ENCODE measurements at regions not wholly inside any gene's neighbourhood (a gene's known extent, or its start where the extent isn't known, plus 50 kb on each side); places are given as distances from the start of the nearest gene placed in this dataset.
"Not testable (repeated sequence)": the region's sequence is repeated elsewhere in the genome, so short reads cannot be mapped to it uniquely, and the experiment has no call there.

DNA sequence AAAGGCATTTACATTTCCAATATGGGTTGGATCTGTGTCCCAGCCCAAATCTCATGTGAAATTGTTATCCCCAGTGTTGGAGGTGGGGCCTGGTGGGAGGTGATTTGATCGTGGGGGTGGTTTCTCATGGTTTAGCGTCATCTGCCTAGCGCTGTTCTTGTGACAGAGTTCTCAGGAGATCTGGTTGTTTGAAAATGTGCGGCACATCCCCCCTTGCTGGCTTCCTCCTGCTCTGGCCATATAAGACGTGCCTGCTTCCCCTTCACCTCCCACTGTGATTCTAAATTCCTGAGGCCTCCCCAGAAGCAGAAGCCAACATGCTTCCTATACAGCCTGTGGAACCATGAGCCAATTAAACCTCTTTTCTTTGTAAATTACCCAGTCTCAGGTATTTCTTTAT lies 126.2 kb upstream of the FNDC3A start:
- no peak for DNase-seq

DNA sequence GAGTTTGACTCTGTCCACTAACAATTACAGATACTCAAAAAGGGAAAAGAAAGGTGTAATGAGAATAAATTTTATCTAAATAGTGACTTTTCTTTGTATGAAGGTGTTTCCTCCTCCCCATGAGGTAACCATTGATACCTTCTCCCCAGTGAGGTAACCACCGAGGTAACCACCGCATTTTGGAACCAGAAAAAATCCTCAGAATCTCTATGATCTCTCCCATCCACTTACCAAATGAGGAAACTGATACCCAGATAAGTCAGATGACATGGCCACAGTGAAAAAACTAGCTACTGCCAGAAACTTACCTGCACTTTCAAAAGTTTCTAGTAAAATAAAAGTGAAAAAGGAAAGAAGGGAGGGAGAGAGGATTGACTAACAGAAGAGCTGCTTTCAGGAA lies 124.0 kb upstream of the FNDC3A start:
- no peak for DNase-seq

DNA sequence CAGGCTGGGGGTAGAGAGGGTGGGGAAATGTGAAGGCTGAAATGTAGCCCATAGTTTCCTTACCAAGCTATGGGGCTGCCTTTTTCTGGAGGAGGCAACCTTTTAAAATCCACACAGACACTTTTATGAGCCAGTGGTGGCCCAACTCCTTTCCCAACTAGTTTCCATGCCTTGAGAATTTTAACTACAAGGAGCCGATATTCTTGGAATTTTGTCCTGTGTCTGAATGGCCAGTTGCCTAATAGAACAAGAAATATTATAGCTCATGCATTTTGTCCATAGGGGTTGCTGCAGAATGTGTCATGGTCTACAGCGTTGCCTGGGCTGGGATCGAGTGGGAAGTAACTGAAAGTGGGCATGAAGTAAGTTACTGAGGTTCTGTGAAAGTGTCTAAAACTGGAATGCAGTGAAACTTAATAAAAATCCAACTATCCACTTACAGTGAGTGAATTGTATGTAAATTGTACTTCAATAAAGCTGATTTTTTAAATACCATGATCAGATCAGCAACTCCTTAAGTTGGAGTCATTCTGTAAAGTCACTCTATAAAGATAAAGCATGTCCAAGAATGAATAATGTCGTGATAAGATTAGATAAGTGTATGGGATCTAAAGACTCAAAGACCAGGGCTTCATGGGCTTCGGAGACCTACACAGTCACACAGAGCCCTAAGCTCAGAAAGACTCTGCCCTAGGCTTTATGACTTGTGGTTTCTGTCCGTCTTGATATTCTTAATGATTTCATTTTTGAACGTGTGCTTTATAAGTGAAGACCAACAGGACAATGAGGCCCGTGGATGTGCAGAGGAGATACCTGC lies 122.6 kb upstream of the FNDC3A start:
- DNase-seq, result no peak

DNA sequence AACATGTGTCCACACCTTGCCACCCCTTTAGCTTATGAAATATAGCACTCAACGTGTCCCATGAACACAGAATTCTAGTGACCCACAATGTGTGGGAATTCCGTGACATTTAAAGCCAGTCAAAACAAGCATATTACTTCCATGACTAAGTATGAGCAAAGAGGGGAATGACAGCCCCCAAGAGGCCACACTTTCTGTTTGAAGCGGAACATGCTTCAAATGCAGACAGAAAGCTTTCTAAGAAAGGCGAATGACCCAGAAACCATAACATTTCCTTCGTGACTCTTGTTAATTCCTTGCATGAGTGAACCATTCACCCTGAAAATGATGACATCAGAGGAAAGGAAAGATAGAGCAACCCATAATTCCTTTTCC lies 122.0 kb upstream of the FNDC3A start:
- no peak for DNase-seq

DNA sequence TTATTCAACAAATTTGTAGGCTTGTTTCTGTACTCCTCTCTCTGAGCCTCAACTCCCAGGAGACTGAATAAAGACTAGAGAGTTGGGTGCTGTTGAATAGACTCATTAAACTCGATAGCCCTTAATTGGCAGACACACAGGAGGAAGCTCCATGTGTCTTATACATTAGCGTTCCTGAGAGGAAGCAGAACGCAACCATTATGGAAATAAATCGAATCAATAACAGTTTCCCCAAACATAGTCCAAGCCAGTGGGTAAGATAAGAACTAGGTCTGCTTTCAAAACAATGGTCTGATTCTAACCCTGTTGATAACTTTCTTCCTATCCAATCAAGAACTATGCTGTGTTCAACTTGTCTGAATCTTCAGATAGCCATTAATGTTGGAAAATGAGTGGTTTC lies 118.1 kb upstream of the FNDC3A start:
- no peak for DNase-seq

DNA sequence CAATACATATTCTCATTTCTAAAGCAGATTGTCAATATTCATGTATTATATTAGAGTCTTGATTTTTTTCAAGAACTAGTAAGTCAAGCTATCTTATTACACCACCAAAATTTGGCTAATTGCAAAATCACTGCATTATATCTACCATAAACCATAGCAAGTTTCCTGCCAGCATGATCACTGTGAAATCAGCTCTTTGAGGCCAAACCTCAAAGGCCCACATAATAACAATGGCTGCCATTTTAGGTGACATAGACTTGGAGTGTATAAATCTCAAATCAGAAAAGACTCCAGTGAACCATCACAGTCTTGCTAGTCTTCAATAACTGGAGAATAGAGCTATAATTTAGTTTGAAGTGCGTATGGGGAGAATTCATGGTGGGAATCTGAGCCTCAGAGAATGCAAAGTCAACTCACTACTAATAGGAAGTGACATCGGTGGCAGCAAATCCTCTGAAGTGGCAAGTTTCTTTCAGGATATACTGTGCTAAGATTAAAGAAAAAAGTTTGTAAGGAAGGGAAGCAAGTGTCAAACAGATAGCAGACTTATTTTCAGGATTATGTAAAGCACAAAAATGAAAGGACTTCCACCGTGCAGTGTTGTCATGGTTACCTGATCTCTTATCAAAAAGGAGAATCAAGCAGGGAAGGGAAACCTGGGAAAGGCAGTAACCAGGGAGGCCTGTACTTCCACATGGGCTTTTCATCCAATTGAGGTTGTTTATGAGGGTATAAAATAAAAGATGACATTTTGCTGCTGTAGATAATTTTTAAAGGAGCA lies 117.4 kb upstream of the FNDC3A start:
- no peak for DNase-seq

DNA sequence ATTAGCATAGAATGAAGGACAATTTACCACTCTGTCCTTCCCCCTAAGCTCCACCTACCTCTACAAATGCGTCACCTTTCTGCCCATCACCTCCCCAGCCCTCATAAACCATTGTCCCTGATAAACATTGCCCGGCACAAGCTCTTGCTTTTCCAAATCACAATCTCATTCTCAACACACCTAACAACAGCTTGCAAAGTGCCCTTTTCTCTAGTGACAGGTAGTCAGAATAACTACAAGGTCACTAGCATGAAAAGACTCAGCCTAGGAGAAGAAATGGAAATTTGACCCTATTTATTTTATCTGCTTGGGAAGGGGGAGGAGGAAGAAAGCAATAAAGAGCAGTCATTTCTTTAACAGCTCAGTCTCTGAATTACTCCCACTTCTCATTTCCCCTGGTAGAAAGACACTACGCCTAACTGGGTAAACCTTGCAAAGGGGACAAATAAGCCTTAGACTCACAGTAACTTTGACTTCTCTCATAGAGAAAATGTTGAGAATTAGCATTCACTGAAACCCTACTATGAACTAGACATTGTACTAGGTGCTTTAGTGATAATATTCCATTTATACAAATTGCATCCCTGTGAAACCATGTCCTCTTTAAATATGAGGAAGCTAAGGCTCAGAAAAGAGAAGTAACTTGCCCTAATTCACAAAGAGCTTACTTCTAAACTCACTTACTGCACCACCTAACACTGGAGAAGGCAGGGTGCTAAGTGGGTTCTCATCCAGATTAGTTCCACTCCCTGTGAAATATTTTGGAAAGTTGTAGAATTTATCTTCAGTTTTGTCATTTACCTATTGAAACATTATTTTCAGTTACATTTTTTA lies 116.2 kb upstream of the FNDC3A start:
- DNase-seq, result no peak

DNA sequence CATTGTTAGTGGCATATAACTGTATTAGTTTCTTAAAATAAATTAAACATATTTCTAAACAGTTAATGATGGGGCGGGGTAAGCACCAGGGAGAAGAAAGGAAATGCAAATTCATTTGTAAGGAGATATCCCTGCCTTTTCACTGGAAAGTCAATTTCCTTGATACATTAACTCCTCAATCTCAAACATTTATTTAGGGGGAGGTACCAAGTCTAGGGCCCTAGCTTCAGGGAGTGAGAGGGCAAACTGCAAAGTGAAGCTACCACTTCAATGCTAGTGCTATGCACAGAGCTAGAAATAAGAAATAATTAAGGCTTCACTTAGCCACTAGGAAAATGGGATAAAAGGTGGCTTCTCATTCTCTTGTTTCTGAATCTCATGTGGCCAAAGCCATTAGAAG lies 115.3 kb upstream of the FNDC3A start:
- no peak for DNase-seq

DNA sequence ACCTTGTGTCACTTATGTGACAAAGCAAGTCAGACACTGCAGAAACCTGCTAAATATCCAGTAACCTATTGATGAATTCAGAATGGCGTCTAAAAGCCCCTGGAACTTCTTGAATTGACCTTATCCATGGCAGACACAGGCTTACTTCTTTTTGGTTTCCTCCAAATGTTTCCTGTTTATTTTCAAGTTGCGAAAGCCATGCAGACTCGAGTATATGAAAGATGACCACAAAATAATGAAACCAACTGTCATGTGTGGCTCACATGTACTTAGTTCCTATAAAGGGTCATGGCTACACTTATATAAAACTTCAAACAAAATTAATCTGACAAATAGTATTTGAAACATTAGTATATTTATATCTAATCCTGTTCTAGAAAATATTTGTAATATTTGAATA lies 113.1 kb upstream of the FNDC3A start:
- no peak for DNase-seq

DNA sequence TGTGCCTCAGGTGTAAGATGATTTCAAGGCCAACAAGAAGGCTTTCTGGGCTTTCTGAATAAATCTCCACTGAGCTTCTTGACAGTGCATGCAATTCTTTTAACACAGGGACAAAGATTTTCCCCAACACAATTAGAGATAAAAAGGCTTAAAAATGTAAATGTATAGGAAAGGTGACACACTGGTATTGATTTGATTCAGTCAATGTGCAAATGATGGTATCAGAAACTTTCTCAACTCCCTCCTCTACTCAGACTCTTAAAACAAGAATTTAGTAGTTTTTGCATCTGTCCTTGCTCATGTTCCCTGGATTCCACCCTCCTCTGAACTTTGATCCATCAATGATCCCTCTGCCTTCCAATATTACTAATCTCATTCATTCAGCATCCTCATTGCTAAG lies 111.6 kb upstream of the FNDC3A start:
- DNase-seq, result no peak

DNA sequence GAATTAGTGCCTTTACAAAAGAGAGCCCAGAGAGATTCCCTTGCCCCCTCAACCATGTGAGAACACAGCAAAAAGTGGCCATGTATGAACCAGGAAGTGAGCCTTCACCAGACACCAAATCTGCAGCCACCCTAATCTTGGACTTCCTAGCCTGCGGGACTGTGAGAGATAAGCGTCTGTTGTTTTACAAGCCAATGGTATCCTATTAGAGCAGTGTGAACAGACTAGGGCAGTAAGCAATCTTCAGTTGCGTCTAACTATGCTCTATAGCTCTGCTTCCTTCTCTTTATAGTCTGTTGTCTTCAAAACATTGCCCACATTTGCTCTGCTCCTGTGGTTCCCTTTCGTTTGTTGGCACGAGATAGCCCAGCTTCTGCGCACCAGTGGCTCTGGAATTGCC lies 109.5 kb upstream of the FNDC3A start:
- no peak for DNase-seq

DNA sequence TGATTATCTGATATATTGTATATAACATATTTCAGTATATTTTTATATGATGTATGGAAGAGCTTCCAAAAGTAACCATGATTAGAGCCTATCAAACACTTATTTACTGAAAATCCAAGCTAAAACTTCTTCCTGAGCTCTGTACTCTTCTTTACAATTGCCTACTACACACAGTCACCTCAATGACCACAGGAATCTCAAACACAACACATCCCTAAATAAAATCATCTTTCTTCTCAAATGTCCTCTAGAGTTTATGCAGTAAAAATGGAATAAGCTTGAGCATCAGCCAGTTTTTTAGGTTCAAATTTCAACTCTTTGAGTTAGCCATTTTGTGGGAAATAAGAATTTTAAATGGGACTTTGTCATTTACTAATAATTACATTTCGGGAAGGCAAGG lies 102.6 kb upstream of the FNDC3A start:
- no peak for DNase-seq

DNA sequence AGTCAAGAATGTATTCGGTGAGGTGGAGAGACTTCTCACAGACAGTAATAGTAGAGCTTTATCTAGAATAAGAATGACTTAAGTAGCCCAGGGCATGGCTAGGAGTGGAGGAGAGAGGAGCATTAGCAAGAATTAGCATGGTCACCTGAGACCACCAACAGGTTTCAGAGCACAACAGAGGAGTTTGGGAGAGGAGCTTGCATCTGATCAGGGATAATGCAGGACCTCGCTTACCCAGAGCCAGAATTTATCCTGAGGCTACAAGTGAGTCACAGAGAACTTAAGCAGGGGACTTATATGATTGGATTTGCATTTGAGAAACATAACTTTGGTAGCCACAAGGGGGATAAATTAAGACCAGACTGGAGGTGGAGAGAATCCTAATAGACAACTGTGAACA lies 102.1 kb upstream of the FNDC3A start:
- DNase-seq, result no peak

DNA sequence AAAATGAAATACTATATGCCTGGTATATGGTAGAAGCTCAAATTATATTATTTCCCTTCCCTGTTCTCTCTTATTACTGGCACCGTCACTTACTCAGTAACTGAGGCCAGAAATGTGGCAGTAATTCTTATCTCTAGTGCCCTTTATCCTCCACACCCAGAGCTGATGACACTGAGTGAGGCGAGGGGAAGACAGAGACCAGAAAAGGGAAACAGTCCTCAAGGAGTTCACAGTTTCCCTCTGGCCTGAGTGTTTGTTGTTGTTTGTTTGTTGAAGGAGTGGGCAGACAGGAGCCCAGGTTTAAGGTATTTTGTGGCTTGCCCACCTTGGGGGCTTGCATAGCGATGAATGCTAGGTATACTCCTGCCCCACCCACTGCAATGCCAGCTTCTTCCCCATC lies 101.5 kb upstream of the FNDC3A start:
- no peak for DNase-seq

DNA sequence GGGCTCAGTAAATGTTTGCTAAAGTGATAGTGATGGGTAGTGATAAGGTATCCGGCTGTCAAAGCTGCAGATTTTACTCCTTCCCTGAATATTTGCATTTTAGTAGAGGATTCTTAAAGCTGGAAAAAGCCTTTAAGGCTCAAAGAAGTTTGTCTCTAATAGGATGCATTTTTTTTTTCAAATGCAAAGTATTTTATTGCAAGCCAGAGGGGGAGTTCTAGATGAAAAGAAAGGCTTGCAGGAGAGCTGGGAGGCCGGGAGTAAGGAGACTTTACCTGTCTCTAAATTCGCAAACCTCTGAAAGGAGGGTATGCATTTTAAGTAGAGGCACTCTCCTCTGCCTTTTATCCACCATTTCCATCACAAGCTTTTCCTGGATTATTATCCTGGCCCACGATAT lies 100.7 kb upstream of the FNDC3A start:
- no peak for DNase-seq

DNA sequence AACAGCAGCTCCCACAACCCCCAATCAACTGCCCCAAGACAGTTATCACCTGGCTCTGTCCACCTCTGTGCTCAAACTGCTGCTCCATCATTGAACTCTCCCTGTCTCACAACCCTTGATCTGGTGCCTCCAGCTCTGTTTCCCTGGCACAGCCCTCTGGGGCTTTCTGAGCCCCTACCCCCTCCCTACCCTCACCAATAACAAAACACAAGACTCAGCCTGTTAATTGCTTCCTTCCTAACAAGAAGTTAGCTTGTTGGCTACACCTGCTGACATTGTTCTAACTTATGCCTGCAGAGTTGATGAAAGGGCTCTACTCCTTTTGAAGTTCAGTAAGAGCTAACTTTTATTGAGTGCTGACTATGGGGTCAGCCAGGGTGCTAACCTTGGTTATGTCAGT lies 99.4 kb upstream of the FNDC3A start:
- DNase-seq, result no peak

DNA sequence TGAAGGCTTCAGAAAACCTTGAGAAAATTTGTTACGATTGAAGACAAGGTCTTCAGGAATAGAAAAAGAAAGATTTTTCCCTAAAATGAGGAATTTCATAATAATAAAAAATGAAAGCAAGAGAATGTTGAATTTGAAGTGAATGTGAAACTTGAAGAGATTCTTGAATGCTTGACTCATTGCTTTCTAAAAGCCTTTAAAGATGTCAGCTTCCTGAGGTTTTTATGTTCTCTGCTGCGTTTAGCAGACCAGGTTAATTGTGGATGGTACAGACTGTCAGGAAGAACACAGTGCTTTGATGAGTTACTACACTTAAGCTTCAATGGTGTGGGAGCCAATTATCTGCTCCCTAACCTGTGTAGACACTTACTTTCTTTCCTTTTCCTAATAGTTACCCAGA lies 96.3 kb upstream of the FNDC3A start:
- no peak for DNase-seq

DNA sequence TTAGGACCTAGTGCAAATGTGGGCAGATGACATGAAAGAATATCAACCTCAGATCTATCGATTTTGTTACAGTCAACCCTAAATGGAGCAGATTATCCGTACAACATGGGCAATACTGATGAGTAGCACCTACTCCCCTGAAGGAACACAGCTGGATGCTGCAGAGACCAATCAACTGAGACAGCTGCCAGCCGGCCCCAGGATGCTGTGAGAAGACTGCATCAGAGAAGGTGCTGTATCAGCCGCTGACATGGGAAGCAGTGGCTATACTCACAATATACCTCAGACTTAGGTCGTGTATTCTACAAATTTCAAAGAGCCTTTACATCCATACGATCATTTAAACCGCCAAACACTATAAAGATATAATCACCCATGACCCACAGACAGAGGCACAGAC lies 95.9 kb upstream of the FNDC3A start:
- no peak for DNase-seq

DNA sequence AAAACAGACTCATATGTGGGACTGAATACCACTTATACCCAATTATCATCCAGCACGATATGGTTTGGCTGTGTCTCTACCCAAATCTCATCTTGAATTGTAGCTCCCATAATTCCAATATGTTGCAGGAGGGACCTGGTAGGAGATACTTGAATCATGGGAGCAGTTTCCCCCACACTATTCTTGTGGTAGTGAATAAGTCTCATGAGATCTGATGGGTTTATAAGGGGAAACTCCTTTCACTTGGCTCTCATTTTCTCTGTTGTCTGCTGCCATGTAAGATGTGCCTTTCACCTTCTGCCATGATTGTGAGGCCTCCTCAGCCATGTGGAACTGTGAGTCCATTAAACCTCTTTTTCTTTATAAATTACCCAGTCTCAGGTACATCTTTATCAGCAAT lies 91.9 kb upstream of the FNDC3A start:
- not testable (repeated sequence) for DNase-seq

DNA sequence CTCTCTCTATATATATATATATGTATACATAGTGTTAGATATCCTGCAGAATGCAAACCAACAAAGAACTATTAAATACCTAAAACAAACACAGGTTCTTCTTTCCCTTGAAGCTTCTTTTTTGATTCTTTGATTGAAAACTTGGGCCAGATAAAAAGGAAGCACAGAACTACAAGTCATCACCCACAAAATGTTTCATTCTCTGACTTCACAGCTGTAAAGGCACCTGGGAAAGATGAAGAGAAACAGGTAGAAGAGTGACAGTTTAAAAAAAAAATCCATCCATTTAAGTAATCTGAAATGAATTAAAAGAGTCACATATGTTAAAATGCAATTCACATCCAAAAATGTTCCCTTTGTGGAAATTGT lies 90.7 kb upstream of the FNDC3A start:
- no peak for DNase-seq

DNA sequence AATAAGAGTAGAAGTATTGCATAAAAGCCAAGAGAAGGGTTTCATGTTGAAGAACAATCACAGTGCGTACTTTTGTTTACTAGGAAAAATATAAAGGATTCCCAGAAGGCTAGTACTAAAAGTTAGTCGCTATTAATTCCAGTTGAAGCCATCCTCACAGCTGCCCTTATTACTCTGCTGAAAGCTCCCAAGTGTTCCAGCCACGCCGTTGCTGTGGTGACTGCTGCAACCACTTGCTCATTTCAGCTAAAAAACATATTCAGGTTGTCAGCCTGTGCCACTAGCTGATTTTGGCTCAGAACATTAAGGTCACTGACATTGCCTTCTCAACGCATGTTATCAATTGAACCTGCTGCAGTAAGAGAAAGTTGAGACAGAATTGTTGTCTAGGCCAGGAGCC lies 87.1 kb upstream of the FNDC3A start:
- DNase-seq, result no peak

DNA sequence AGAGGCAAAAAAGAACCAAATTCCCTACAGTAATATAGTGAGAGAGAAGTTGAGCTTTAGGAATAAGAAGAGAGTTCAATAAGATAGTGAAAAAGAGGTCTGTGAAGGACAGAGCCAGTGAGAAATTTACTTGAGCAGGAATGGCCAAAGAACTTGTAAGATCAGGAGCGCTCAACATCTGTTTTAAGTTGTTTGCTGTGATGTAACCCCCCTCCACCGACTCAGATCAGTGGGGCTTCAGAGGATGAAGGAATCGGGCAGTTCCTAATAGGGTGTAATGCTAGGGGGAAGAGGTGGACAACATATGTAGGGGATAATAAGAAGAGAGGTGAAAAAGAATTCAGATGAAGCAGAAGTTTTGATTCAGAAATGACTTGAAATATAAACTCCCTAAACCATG lies 85.3 kb upstream of the FNDC3A start:
- DNase-seq, result no peak

DNA sequence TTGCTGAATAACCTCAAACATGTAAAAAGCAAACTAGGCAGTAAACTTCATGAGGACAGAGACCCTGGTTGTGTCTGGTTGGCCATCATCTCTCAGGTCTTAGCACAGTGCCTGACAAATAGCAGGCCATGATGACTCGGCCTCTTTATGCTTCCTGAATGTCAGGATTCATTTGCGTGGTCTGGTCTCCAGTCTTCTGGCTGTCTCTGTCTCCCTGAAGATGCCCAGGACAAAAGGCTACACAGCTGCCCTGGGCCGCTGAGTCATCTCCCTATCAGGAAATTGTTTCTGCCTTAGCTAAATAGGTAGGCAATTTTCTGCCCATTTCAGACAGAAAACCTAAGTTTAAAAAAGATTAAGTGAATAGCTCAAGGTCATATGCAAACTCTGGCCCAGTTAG lies 84.1 kb upstream of the FNDC3A start:
- no peak for DNase-seq

All from activated naive CD4-positive, alpha-beta T cell (primary cell).